Ovary (tissue), 3 donors: ENCODE measurements at regions not wholly inside any gene's neighbourhood (a gene's known extent, or its start where the extent isn't known, plus 50 kb on each side); places are given as distances from the start of the nearest gene placed in this dataset.

Experiments
- CTCF ChIP-seq, 3 donors: fragments of 450-650 bp in 2 of 3; fragments of 200-600 bp in 1 of 3; IDR thresholded peaks; one replicate each; pipeline versions ENCODE4 v1.5.1 to v1.8.0; 2016 to 2022; ENCODE audit warnings: antibody characterized with exemption in 3 of 3, mild to moderate bottlenecking in 1 of 3
- POLR2A ChIP-seq: fragments of 450-650 bp; IDR thresholded peaks from one replicate; pipeline ENCODE4 v1.6.1; 2017; ENCODE audit warnings: antibody characterized with exemption, mild to moderate bottlenecking, moderate library complexity
- donor health status: DM: no; HTN: no; CAD: no.

DNA sequence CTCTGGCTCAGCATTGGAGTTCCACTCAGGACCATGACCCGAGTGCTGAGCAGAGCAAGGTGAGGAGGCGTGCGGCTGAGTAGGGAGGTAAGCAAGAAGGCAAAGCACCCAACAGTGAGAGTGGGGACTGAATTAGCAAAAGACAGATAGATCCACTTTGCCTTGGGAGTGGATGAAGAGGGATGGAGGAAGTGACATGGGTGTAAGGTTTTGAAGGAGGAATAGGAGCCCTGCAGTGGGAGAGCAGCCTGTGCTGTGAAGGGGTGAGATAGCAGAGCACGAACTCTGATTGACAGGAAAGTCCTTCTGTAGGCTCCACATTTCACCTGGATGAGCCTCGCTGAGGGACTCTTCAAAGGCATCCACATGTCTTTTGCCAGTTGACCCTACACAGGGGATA lies 522.6 kb downstream of the NTRK3 start:
- TF ChIP-seq POLR2A = no peak
- no peak for TF ChIP-seq CTCF (IDR thresholded peaks at IDR 0.05)
